GM12891 (cell line): ENCODE measurements at regions not wholly inside any gene's neighbourhood (a gene's known extent, or its start where the extent isn't known, plus 50 kb on each side); places are given as distances from the start of the nearest gene placed in this dataset.

Experiments
- POLR2A ChIP-seq: IDR thresholded peaks from 2 replicates; pipeline ENCODE4 v1.6.1; 2011; ENCODE audit warnings: low read depth, low read length, control low read depth
- TAF1 ChIP-seq: IDR thresholded peaks from 2 replicates; pipeline ENCODE4 v1.6.1; 2011; ENCODE audit warnings: low read depth, low read length, control low read depth

DNA sequence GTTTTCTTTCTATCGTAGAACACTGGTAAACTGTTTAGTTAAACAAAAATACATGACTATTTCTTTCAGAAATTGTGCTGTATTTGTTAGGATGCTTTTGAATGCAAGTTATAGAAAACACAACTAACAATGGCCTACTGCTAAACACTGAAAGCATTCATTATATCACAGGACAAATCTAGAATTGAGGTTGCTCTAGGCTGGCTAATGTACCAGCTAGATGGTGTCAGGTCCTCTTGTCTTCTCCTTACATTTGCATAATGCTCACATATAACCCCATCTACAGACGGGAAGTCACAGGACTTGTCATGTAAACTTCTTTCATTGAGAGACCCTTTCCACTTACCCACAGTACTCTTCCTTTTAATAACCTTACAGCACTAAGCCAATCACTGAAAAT is 586.8 kb downstream of the DSC3 start:
- no peak for TF ChIP-seq TAF1
- TF ChIP-seq POLR2A = no peak
